Fibroblast of villous mesenchyme (primary cell): ENCODE measurements at regions not wholly inside any gene's neighbourhood (a gene's known extent, or its start where the extent isn't known, plus 50 kb on each side); places are given as distances from the start of the nearest gene placed in this dataset.

ENCODE experiments used
- DNase-seq: peaks from one replicate; pipeline ENCODE4 v3.0.0-alpha.2; 2010; ENCODE audit warnings: low read depth
- H3K4me3 ChIP-seq: 2 replicates; pipeline ENCODE4 v1.5.1; 2011; ENCODE audit warnings: low read depth, mild to moderate bottlenecking, low read length
- TF ChIP-seq, protein P1 (sequence below): IDR thresholded peaks from 2 replicates; pipeline ENCODE4 v1.5.1; 2012; ENCODE audit warnings: low read depth, mild to moderate bottlenecking, low read length; ENCODE audit not compliant: insufficient read depth

GRCh38 chr18:51438797-51439350, 241.4 kb upstream of the MEX3C start:
- TF ChIP-seq, protein P1, sequence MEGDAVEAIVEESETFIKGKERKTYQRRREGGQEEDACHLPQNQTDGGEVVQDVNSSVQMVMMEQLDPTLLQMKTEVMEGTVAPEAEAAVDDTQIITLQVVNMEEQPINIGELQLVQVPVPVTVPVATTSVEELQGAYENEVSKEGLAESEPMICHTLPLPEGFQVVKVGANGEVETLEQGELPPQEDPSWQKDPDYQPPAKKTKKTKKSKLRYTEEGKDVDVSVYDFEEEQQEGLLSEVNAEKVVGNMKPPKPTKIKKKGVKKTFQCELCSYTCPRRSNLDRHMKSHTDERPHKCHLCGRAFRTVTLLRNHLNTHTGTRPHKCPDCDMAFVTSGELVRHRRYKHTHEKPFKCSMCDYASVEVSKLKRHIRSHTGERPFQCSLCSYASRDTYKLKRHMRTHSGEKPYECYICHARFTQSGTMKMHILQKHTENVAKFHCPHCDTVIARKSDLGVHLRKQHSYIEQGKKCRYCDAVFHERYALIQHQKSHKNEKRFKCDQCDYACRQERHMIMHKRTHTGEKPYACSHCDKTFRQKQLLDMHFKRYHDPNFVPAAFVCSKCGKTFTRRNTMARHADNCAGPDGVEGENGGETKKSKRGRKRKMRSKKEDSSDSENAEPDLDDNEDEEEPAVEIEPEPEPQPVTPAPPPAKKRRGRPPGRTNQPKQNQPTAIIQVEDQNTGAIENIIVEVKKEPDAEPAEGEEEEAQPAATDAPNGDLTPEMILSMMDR = no peak
- H3K4me3 ChIP-seq = no peak overlapping the region
- DNase-seq = no peak

DNA sequence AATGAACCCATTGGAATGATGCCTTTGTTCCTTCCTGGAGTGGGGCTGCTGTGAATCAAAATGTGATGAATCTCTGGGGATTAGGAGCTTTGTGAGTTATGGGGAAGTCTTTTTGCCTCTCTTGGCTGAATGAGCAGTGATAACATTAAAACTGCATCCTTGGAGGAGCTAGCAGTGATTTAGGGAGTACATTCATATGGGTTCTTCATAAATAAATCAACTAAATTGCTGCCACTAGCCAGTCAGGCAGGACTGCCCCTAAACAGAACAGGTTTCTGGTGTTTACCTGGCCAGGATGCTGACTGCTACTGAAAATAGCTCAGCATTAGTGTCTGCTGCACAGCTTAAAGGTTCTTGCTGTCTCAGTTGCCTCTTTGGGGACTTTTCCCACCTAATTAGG, 244.5 kb upstream of the MEX3C start:
- TF ChIP-seq, protein P1 = no peak
- no peak overlapping the region for H3K4me3 ChIP-seq
- DNase-seq = no peak

DNA sequence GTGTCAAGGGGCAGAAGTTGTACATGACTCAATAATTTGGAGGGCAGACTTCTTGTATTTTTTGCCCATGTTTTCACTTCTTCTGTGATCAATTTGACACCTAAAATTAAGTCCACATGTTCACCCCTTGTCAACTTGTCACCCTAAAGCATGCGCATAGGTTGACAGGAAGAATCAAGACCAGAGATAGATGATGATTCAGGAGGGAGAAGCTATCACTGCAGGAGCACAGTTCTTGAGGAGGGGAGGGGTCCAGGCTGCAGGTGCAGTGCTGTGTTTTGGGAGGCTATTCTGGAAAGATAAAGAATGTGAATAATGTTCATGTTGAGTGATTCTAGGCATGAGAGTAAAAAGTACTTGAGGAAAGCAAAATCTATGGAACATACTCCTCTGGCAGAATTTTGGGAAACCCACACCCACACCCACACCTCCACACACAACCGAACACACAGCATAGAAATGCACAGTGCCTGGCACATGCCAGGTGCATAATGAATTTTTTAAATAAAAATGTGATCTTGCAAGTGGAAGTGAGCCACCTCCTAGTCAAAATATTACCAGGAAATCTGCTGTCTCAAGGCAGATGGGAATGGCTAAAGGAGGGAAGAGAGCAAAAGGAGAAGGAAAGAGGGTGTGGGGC, 249.2 kb upstream of the MEX3C start:
- DNase-seq = no peak
- TF ChIP-seq, protein P1 = no peak
- H3K4me3 ChIP-seq = no peak overlapping the region

DNA sequence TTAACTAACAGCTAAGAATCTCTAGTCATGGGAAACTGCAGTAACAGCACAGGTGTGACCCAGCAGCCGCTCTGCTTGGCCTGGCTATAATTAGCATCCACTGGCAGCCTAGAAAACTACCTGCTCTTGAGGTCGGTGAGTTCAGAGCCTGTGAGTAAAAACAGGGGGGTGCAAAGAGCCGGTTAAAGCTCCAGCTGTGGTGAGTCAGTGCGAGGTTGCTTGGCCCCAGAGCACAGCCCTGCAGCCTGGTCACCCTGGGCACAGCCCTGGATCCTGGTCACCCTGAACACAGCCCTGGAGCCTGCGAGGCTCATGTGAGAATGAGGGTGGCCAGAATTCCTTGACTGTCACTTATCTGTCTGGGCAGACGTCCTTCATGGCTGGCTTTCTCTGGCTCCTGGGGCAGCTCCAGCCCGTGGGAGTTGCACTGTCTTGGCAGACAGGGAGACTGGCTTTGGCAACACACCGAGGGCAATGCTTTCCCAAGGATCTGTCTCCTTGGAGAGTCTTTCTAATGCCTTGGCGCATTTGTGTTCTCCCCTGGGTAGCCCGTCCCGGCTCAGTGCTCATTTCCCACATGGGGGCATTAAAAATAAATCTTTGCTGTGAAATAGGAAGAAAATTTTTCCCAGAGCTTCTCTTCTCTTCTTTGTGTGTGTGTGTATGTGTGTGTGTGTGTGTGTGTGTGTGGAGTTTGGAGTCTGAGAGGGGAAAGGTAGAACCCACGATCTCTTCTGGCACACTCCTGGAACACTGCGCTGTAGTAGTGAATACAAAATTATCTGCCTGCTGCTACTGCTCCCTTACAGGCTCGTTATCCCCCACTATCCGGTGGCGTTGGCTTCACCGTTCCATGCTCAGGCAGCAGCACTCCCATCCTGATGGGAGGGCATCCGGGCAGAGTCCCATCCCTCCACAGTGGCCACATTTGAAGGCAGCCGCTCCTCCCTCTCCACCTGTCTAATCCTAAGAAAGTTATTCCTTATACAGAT, 250.2 kb upstream of the MEX3C start:
- TF ChIP-seq, protein P1 = no peak
- no peak overlapping the region for H3K4me3 ChIP-seq
- DNase-seq = no peak

- DNase-seq = no peak
- no peak overlapping the region for H3K4me3 ChIP-seq
- TF ChIP-seq, protein P1 = no peak
Measured at GRCh38 chr18:51448949-51449348, 251.5 kb upstream of the MEX3C start.

DNA sequence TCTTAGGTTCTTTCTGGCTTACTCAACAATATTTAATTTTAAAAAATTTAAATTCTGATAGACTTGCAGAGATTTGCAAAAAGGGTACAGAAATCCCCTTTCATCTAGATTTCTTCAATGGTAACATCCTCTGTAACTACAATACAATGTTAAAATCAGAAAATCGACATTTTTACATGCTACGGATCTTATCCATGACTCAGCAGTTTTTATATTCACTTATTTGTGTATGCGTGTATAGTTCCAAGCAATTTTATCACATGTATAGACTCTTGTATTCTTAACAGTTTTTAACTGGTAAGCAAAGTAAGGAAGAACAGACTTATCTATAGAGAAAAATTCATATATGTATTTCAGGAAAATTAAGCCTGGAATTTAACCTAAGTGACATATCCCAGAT, 256.1 kb upstream of the MEX3C start:
- DNase-seq = no peak
- H3K4me3 ChIP-seq = no peak overlapping the region
- TF ChIP-seq, protein P1 = no peak
